Glomerular visceral epithelial cell (primary cell): ENCODE measurements at regions not wholly inside any gene's neighbourhood (a gene's known extent, or its start where the extent isn't known, plus 50 kb on each side); places are given as distances from the start of the nearest gene placed in this dataset.

Experiments
- DNase-seq: peaks from one replicate; pipeline ENCODE4 v3.0.0-alpha.2; 2016; ENCODE audit errors: extremely low spot score

- no peak for DNase-seq
Observed at GRCh38 chr7:156309016-156309620, 331.5 kb upstream of the RNF32 start.

- no peak for DNase-seq
Observed at GRCh38 chr7:156307193-156307592, 333.4 kb upstream of the RNF32 start.

GRCh38 chr7:156305351-156305750, 335.2 kb upstream of the RNF32 start:
- no peak for DNase-seq

- DNase-seq = no peak
Observed at GRCh38 chr7:156282816-156283215, 357.8 kb upstream of the RNF32 start.

- no peak for DNase-seq
Observed at GRCh38 chr7:156279635-156280034, 360.9 kb upstream of the RNF32 start.

- DNase-seq = no peak
Observed at GRCh38 chr7:156275292-156275691, 365.3 kb upstream of the RNF32 start.

GRCh38 chr7:156274557-156274956, 366.0 kb upstream of the RNF32 start:
- DNase-seq = no peak

- DNase-seq = no peak
Observed at GRCh38 chr7:156261581-156261980, 379.0 kb upstream of the RNF32 start.

- no peak for DNase-seq
Observed at GRCh38 chr7:156257904-156258303, 382.7 kb upstream of the RNF32 start.

- DNase-seq = no peak
Observed at GRCh38 chr7:156255635-156256034, 384.9 kb upstream of the RNF32 start.

- no peak for DNase-seq
Observed at GRCh38 chr7:156251861-156252260, 388.7 kb upstream of the RNF32 start.

- no peak for DNase-seq
Observed at GRCh38 chr7:156240532-156240931, 400.0 kb upstream of the RNF32 start.

- no peak for DNase-seq
Observed at GRCh38 chr7:156238366-156239133, 402.0 kb upstream of the RNF32 start.

- DNase-seq = no peak
Observed at GRCh38 chr7:156237614-156238013, 403.0 kb upstream of the RNF32 start.

GRCh38 chr7:156236936-156237599, 403.5 kb upstream of the RNF32 start:
- DNase-seq = no peak

- no peak for DNase-seq
Observed at GRCh38 chr7:156236181-156236889, 404.2 kb upstream of the RNF32 start.

- no peak for DNase-seq
Observed at GRCh38 chr7:156234666-156235494, 405.7 kb upstream of the RNF32 start.

GRCh38 chr7:156234192-156234591, 406.4 kb upstream of the RNF32 start:
- no peak for DNase-seq

GRCh38 chr7:156232931-156233705, 407.5 kb upstream of the RNF32 start:
- DNase-seq = no peak

GRCh38 chr7:156230576-156230975, 410.0 kb upstream of the RNF32 start:
- DNase-seq = no peak

- DNase-seq = no peak
Observed at GRCh38 chr7:156224833-156225225, 412.6 kb upstream of the SHH start.
